CD4-positive, alpha-beta T cell (primary cell): ENCODE measurements at regions not wholly inside any gene's neighbourhood (a gene's known extent, or its start where the extent isn't known, plus 50 kb on each side); places are given as distances from the start of the nearest gene placed in this dataset.

Experiments
- ATAC-seq: fragments of 200-7000 bp; cut with Tn5 transposase; one replicate; pipeline ENCODE4 v1.10.0; 2022; ENCODE audit warnings: mild to moderate bottlenecking; ENCODE audit not compliant: poor library complexity
- CTCF ChIA-PET: fragments of 350-600 bp; sonication (Branson Sonifier 250); formaldehyde crosslinking; loops from one replicate; lab custom pipeline; 2021; ENCODE audit warnings: antibody characterized with exemption, inconsistent platforms; lab: Charles Lee
- POLR2A ChIA-PET: fragments of 350-600 bp; sonication (Branson Sonifier 250); formaldehyde crosslinking; loops from one replicate; lab custom pipeline; 2021; ENCODE audit warnings: antibody characterized with exemption, inconsistent platforms; lab: Charles Lee
- DNase-seq, 14 experiments: peaks; one replicate each; pipeline ENCODE4 v3.0.0-alpha.2; 2013 to 2020; ENCODE audit warnings: mixed read lengths in 2 of 14
- H3K27ac ChIP-seq, 2 donors: one replicate each; pipeline versions ENCODE4 v1.5.1 to v1.7.0; 2013; ENCODE audit warnings: low read length in 2 of 2, low read depth in 1 of 2, mild to moderate bottlenecking in 1 of 2
- H3K27me3 ChIP-seq, 2 experiments: 1 replicate in 1 of 2; 2 replicates in 1 of 2; pipeline versions ENCODE4 v1.6.1 to v1.7.0; 2013; ENCODE audit warnings: low read length in 2 of 2, control low read depth in 1 of 2, mild to moderate bottlenecking in 1 of 2, moderate library complexity in 1 of 2; ENCODE audit not compliant: insufficient read depth in 2 of 2, control insufficient read depth in 1 of 2
- H3K36me3 ChIP-seq: one replicate; pipeline ENCODE4 v1.6.1; 2013; ENCODE audit warnings: low read length, control low read depth; ENCODE audit not compliant: insufficient read depth
- H3K4me1 ChIP-seq: one replicate; pipeline ENCODE4 v1.6.1; 2013; ENCODE audit warnings: low read length, control low read depth; ENCODE audit not compliant: insufficient read depth
- H3K4me3 ChIP-seq: one replicate; pipeline ENCODE4 v1.5.1; 2013; ENCODE audit warnings: mild to moderate bottlenecking, low read length, moderate library complexity
- H3K9me3 ChIP-seq, 2 experiments: 1 replicate in 1 of 2; 2 replicates in 1 of 2; pipeline versions ENCODE4 v1.6.1 to v1.7.0; 2013; ENCODE audit warnings: low read length in 2 of 2, mild to moderate bottlenecking in 2 of 2, control low read depth in 1 of 2, moderate library complexity in 1 of 2; ENCODE audit not compliant: control insufficient read depth in 1 of 2, insufficient read depth in 1 of 2
- H3K27ac Mint-ChIP-seq: one replicate; pipeline ENCODE4 v1.8.0; 2020; ENCODE audit warnings: mixed read lengths
- H3K27me3 Mint-ChIP-seq: one replicate; pipeline ENCODE4 v1.8.0; 2021; ENCODE audit warnings: mixed read lengths
- H3K36me3 Mint-ChIP-seq: one replicate; pipeline ENCODE4 v1.8.0; 2021; ENCODE audit warnings: low read depth, mixed read lengths
- H3K4me1 Mint-ChIP-seq: one replicate; pipeline ENCODE4 v1.8.0; 2021; ENCODE audit warnings: low read depth, mixed read lengths
- H3K4me3 Mint-ChIP-seq: one replicate; pipeline ENCODE4 v1.8.0; 2020; ENCODE audit warnings: mild to moderate bottlenecking, mixed read lengths
- H3K9me3 Mint-ChIP-seq: one replicate; pipeline ENCODE4 v1.8.0; 2020; ENCODE audit warnings: mixed read lengths
- intact Hi-C, 2 experiments: fragments of 100-400 bp; cut with DNase I in 1 of 2; cut with micrococcal nuclease in 1 of 2; formaldehyde crosslinking; loops; one replicate each; pipeline versions ENCODE4 v1.15.1 to v1.9.0; 2023 to 2025; cut with DNase I, micrococcal nuclease
- TF ChIP-seq, protein P1 (sequence below): fragments of 200-600 bp; IDR thresholded peaks from one replicate; pipeline ENCODE4 v1.8.0; 2022; ENCODE audit warnings: antibody characterized with exemption, mild to moderate bottlenecking

DNA sequence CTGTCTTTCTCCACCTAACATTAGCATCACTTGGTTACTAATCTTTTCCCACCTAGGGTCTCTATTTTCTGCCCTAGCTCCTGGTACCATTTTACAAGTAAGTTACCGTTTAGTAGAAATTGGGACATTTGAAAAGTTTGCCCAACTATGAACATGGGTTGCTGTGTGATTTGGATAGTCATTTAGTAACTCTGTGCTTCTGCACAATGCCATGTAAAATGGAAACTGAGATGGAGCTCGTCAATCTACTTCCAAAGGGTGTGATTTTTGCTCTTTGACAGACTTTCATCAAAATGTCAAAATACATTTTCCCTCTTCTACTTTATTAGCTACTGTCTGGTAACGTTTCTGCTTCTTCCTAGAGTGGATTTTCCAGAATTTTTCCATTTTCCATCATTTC is 381.5 kb upstream of the B3GALT2 start:
- Mint-ChIP-seq H3K36me3 (peaks cover 5% of the 10 kb centered on the region), H3K9me3 (no peaks in the 10 kb centered on the region), H3K4me1 (peaks cover 26% of the 10 kb centered on the region), H3K4me3 (no peak overlapping the region), H3K27ac (no peak overlapping the region), H3K27me3 (no peaks in the 10 kb centered on the region)
- POLR2A ChIA-PET: no interaction called here
- Histone ChIP-seq H3K36me3 (no peaks in the 10 kb centered on the region), H3K4me1 (peaks cover 2% of the 10 kb centered on the region), H3K9me3 (no peaks in the 10 kb centered on the region), H3K27me3 (no peaks in the 10 kb centered on the region), H3K27ac (no peak overlapping the region), H3K4me3 (no peak overlapping the region)
- no peak for DNase-seq
- TF ChIP-seq, protein P1, sequence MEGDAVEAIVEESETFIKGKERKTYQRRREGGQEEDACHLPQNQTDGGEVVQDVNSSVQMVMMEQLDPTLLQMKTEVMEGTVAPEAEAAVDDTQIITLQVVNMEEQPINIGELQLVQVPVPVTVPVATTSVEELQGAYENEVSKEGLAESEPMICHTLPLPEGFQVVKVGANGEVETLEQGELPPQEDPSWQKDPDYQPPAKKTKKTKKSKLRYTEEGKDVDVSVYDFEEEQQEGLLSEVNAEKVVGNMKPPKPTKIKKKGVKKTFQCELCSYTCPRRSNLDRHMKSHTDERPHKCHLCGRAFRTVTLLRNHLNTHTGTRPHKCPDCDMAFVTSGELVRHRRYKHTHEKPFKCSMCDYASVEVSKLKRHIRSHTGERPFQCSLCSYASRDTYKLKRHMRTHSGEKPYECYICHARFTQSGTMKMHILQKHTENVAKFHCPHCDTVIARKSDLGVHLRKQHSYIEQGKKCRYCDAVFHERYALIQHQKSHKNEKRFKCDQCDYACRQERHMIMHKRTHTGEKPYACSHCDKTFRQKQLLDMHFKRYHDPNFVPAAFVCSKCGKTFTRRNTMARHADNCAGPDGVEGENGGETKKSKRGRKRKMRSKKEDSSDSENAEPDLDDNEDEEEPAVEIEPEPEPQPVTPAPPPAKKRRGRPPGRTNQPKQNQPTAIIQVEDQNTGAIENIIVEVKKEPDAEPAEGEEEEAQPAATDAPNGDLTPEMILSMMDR: no peak
- CTCF ChIA-PET: no interaction called here
- no peak for ATAC-seq
- intact Hi-C loops: no loop called here

DNA sequence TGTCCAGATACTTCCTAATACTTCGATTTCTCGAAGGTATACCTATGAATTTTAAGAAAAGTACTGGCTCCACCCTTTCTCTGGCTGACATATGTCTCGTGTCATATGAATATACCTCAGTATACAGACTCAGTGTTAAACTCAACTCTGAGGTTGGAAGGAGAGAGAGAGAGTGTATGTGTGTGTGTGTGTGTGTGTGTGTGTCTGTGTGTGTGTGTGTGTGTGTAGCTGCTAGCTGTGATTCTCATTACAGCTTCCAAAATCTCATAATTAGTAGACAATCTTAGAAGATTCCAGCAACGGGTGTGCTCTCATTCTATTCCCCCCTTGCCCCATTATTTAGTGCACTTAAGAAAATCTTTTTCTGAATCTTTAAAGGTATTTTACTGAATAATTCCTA is 380.3 kb upstream of the B3GALT2 start:
- H3K4me3 ChIP-seq: no peak overlapping the region
- no peaks in the 10 kb centered on the region for H3K27me3 ChIP-seq
- TF ChIP-seq, protein P1: no peak
- H3K36me3 ChIP-seq: no peaks in the 10 kb centered on the region
- peaks cover 2% of the 10 kb centered on the region for H3K4me1 ChIP-seq
- DNase-seq (no peak), ATAC-seq (no peak)
- Mint-ChIP-seq H3K27ac (no peak overlapping the region), H3K36me3 (peaks cover 5% of the 10 kb centered on the region), H3K4me1 (peaks cover 26% of the 10 kb centered on the region), H3K9me3 (no peaks in the 10 kb centered on the region), H3K4me3 (no peak overlapping the region), H3K27me3 (no peaks in the 10 kb centered on the region)
- CTCF ChIA-PET: no interaction called here
- intact Hi-C loops: no loop called here
- H3K9me3 ChIP-seq: no peaks in the 10 kb centered on the region
- POLR2A ChIA-PET: no interaction called here
- H3K27ac ChIP-seq: no peak overlapping the region

DNA sequence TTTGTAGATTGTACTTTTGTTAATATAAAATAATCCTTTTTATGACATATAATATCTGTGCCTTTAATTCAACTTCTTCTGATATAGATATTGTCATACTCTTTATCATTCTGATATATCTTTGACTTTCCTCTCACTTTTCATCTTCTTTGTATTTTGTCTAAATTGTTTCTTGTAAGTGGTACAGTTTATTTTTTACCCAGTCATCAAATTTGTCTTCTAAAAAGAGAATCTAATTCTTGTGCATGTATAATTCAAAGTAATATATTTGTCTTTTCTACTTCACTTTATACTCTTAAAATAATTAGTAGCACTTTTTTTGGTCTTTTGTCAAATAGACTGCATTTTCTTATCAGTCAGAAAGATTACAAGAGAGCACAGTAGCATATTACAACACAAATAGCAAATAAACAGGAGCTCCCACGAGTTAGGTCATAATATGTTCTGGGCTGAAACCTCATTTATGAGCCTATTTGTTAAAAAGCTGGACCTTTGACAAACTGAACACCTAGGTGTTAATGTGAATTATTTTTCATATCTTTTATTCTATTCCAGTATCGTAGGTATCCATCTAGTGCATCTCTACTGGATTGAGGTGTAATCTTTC is 379.7 kb upstream of the B3GALT2 start:
- Histone ChIP-seq H3K27me3 (no peaks in the 10 kb centered on the region), H3K36me3 (no peaks in the 10 kb centered on the region), H3K9me3 (no peaks in the 10 kb centered on the region), H3K4me3 (no peak overlapping the region), H3K27ac (no peak overlapping the region), H3K4me1 (peaks cover 2% of the 10 kb centered on the region)
- H3K4me1 Mint-ChIP-seq: peaks cover 25% of the 10 kb centered on the region
- no peak for ATAC-seq
- H3K9me3 Mint-ChIP-seq: no peaks in the 10 kb centered on the region
- intact Hi-C loops: loop anchor here in 1 of 2 experiments (1.0 kb wide), 1 partner anchor 13 kb away; no protein-coding TSS in a partner anchor
- TF ChIP-seq, protein P1: no peak
- peaks cover 5% of the 10 kb centered on the region for H3K36me3 Mint-ChIP-seq
- H3K4me3 Mint-ChIP-seq: no peak overlapping the region
- DNase-seq: no peak
- H3K27ac Mint-ChIP-seq: no peak overlapping the region
- CTCF ChIA-PET: interaction anchor here (1.3 kb wide), 1 partner anchor 26 kb away, joined by 3 read pairs; no protein-coding TSS in a partner anchor
- H3K27me3 Mint-ChIP-seq: no peaks in the 10 kb centered on the region
- POLR2A ChIA-PET: no interaction called here
